NCI-H187 treated with DMSO at 0.1 percent for 48 hours (cell line): ENCODE measurements at regions not wholly inside any gene's neighbourhood (a gene's known extent, or its start where the extent isn't known, plus 50 kb on each side); places are given as distances from the start of the nearest gene placed in this dataset.

Experiments used
- DNase-seq: peaks from one replicate; lab custom pipeline; 2025; lab: John Stamatoyannopoulos, UW

DNA sequence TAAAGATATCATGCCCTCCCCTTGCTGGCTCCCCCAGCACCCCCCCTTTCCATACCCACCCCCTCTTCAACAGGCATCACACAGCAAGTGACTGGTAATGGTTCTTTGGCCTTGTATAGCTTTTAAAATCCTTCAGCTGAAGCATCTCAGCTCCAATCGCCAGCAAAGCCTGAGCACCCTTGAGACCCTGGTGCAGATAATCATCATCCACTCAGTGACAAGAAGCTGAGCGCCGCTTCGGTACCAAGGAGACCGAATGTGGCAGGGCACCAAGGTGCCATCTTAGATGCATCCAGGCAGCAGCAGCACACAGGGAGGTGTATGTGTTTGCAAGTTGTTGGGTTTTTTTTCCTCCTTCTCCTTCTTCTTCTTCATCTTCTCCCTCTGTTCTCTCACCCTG is 232.7 kb downstream of the BCL11A start:
- peak; percentile 88 for DNase-seq

DNA sequence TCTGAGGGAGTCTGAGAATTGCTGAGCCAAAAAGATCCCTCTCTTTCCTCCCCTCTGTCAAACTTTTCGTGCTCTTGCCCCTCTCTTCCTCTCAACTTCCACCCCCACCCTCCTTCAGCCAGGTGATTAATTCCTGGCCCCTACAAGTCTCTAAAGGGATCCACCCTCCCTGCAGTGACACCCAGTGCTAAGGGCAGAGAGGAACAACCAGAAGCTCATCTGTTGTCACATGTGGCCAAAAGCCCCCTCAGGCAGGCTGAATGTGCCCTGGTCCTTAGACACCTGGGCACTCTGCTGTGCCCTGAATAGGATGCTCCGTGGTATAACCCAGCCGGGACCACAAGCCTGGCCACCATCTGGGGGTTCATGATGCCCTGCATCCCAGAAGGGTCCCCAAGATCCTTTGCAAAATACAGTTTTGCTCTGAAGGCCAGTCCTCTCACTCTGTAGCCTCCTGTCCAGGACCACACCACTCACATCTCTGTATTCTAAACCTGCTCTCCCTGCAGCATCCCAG is 234.4 kb downstream of the BCL11A start:
- DNase-seq = no peak

DNA sequence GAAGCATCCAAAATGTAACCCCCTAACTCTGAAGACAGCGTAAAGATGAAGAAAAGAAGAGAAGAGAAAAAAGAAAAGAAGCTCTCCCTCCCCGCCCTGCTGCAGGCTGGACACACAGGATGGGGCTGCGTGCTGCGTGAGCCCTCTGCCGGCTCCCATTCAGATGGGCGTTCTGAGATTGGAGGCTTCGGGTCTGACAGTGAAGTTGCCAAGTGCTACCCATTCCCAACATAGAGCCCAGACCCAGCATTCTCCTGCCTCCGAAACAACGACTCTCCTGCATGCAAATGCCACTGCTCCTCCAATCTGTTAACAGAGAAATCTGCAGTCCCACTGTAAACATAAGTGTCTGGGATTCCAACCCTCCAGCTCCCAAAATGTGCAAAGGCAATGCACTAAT is 234.9 kb downstream of the BCL11A start:
- no peak for DNase-seq

DNA sequence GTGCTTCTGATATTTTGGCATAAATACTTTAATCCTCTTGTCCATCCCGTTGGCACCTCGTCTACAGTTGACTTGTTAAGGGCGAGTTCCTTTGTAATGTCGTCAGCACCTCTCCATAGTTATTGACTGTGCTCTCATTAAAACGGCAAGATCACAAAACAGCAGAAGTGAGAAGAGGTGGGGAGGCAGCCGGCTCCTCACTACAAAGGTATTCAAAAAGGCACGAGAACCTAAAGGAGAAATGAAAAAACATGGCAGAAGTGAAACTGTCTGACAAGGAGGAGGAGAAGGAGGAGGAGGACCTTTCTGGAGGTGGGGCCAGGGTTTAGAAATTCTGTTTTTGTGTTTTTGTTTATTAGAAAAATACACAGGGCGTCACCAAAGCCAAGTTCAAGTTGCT is 235.6 kb downstream of the BCL11A start:
- no peak for DNase-seq

DNA sequence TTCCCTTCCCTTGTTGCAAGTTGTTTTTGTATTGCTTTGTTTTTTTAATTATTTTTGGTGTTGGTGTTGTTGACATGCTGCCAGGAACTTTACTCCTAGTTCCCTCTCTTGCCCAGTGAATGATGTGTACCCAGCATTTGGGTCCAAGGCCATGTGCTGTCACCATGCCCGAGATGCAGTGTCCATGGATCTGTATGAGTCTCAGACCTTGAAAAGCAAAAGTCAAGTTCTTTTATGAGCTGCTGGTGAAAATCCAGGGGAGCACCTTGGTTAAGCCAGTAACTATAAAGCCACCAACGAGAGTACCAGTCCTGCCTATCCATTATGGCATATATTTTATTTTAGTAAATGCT is 236.4 kb downstream of the BCL11A start:
- DNase-seq = no peak

DNA sequence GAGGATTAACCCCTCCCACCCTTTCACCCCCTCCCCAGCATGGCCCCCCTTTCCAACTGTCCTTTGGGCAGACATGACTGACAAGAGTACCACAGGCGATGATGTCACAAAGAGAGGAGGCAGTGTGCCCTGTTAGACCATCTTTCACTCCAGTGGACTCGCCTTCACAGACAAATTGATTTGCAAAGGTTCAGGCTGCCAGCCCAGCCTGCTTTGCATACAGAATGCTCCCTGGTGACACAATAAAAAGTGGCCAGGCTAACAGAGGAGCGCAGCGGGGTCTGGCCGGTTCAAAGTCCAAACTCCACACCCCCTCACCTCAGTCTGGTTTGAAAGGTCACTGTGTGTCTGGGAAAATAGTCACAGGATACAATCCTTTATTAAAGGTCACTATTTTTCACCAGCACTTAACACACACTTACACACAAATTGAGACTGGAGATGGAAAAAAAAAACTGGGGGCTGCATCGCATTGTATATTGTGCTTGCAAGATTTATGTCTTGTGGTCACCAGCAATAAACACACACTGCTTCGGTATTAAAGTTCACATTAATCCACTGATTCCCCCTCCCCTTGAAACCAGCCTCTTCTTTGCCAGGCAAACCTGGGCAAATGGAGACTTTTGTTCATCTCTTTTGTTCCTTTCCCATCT is 236.9 kb downstream of the BCL11A start:
- DNase-seq = no peak

DNA sequence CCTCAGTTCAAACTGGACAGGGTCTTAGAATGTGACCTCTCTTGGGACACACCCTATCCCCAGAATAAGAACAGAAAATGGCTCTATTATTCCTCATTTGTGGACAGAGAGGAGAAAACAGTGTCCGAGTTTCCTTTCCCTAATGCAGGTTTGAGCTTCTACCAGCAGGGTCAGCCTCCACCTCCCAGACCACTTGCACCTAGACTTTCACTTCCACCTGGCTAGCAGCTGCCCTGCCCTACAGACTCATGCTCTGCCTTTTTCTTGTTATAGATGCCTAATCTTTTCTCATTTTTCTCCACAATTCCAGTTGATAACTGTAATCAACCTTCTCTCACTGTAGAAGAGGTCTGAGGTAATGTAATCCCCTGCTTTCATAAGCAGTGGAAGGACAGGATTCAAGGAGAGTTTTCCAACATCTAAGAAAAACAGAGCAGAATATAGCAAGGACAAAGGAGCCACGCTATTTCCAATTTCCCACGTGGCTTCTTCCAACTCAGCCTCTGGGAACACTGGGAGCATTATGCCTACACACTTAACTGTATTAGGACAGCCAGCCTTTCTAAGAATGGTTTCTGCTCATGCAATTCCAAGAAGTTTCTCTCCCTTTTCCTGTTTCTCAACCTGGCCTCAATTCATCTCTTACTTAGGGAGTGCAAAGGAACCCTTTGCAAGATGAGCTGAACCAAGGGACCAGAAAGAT is 239.8 kb downstream of the BCL11A start:
- DNase-seq = no peak

DNA sequence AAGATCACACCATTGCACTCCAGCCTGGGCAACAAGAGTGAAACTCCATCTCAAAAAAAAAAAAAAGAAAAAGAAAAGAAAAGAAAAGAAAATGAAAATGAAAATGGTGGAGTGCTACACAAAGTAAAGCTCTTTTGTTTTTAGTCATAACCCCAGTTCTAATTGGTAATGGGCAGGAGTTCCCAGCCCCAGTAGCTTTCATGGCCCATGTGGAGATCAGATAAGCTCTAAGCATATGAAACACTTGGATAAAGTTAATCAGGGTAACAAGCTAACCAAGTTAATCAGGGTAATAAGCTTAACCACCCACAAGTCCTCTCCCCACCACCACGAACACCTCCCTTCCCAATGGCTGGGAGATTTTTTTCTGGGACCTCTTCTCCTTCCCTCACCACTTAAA is 240.8 kb downstream of the BCL11A start:
- no peak for DNase-seq

DNA sequence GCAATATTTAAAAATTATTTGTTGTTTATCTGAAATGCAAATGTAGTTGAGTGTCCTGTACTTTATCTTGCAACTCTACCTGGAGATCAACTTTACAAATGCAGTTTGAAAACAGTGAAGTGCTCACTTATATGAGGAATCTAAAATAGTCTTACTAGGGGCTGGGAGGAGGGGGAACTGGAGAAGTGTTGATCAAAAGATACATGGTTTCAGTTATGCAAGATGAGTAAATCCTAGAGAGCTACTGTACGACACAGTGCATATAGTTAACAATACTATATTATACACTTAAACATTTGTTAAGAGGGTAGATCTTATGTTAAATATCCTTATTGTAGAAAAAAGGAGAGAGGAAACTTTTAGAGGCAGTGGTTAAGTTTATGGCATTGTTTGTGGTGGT is 241.9 kb downstream of the BCL11A start:
- no peak for DNase-seq

DNA sequence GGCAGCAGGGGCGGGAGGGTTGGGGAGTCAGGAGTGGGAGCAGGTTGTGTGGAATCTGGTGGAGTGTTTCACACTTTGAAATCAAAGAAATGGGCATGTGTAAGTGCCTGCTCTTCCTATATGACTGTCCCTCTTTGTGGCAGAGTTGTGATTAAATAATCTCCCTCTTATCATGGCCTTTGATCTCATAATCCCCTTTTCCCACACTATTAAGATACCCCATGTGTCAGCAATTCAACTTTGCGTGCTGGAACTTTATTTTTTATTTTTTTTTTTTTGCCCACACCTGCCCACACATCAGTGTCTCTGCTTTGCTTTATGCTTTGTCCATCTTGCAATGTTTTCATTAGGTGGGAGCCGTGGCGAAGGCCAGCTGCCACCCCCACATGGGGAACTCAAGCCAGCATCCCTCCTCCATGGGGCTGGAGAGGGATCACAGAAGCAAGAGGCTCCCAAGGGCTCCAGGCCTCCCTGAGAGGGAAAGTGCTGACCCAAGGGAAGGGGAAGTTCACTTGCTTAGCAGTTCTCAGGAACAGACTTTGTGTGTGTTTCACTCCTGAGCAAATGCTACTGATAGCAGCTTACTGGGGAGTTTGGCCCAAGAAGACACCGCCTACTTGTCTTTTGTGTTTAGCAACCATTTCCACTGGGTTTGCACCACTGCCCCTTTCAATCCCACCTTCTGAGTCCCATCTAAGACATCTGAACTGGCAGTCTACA is 243.4 kb downstream of the BCL11A start:
- DNase-seq = no peak

DNA sequence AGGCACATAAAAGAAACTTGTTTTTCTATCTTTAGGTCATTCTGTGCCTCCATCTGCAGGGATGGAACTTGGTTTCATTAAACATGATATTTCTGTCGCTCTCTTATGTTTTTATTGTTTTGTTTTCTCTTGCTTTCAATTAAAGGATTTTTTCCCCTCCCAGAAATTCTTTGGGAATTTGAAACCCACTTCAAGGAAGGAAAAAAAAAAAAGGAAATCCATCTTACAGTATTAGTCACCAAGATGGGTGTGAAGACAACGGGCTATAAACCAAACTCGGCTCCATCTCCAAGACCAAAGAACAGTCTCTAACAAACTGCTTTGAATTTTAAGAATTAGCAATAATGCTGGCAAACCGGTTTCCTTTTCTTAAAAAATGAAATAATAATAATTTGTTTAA is 244.1 kb downstream of the BCL11A start:
- no peak for DNase-seq

DNA sequence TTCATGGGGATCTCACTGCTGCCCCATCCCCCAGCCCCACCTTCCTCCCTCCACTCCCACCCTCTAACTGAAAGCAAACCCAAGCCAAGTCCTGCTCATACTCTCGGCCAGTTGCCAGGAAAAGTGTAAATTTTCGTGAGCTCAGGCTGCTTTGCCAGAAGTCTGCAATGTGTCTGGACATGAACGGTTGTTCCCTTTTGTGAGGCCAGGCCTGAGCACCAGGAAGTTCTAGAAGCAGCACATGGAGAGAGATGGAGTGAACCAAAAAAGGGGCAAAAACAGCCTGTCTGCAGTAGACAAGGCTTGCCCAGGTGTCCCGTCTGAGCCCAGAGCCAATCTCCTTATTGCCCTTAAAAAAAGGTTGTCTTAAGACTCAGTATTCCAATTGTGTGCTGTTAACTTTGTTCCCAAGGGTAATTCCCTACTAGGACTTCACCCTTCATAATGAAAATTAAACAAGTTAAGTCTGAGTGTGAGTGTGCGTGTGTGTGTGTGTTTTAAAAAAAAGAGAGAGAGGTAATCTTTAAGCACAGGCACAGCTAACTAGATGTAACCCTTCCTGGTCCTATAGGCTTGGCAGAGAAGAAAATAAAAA is 247.1 kb downstream of the BCL11A start:
- no peak for DNase-seq

DNA sequence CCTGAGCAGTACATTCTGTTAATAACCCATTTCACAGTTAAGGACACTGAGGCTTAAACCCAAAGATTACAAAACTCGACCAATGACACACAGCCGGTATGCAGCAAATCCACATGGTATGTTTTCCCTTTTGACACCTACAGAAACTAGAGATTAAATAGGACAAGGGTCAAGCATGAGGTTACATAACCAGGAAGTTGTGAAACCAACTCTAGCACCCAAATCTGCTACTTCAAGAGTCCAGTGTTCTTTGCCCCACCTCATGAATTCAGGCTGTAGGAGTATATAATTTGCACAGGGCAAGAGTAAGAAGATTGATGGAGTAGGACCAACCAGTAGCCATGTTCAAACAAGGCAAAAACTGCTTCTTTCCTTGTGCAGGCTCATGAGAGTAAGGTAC is 249.8 kb downstream of the BCL11A start:
- no peak for DNase-seq

DNA sequence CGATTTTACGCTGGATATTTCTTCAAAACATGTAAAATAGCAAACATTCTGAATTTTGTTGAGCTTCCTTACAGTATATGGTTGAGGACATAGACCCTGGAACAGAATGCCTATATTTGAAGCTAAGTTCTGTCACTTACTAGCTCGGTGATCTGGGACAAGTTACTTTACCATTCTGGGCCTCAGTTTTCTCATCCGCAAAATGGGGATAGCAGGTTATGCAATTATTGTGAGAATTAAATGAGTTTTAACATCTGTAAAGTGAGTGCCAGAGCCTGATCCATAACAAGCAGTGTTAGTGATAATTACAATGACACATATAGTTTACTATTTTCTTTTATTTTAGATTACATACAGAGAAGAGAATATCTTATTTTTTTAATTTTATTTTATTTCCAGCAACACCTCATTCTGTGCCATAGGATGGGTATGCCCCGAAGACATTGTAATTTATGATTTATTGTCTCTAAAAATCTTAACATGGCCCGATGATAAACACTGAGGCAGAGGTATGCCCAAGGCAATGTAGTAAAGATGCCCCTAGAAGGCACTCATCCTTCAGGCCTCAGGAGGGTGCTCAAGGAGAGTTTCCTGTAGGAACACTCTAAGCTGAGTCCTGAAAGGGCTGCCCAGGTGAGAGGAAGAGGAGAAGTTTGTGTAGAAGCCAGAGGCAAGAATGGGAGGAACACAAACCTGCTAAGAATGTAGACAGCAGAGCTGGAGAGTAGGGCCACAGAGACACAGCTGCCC is 250.9 kb downstream of the BCL11A start:
- DNase-seq = no peak

DNA sequence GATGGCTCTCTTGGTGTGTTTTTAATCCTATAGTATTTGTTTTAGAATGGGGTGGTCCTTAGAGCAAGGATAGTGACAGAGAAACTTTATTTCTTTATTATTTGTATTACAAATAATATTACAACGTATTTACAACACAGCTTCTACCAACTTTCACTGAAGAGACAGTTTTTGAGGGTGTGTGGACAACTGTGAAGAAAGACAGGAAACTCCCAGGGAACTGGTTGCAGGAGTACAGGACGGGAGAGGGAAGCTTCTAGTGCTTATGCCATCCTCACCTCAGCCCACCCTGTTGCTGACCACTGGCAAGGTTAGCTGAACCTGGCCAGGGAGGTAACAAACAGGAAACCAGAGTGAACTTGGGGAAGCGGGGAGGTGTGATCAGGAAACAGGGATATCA is 251.7 kb downstream of the BCL11A start:
- DNase-seq = no peak

DNA sequence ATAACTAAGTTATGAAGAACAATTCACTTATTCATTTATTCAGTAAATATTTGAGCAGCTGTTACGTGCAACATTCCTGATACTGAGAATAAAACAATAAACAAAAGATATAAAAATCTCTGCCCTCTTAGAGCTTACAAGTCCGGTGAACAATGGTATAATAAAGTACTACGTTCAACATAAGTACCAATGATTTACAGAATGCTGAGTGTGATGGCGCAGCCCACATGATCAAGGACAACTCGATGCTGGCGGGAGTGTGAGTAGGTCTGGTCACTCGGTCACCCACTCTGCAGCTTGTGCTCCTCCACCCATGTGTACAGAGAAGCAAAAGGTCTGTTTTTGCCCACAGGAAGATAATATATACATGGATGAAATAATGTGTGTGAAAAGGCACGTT is 254.3 kb downstream of the BCL11A start:
- no peak for DNase-seq

DNA sequence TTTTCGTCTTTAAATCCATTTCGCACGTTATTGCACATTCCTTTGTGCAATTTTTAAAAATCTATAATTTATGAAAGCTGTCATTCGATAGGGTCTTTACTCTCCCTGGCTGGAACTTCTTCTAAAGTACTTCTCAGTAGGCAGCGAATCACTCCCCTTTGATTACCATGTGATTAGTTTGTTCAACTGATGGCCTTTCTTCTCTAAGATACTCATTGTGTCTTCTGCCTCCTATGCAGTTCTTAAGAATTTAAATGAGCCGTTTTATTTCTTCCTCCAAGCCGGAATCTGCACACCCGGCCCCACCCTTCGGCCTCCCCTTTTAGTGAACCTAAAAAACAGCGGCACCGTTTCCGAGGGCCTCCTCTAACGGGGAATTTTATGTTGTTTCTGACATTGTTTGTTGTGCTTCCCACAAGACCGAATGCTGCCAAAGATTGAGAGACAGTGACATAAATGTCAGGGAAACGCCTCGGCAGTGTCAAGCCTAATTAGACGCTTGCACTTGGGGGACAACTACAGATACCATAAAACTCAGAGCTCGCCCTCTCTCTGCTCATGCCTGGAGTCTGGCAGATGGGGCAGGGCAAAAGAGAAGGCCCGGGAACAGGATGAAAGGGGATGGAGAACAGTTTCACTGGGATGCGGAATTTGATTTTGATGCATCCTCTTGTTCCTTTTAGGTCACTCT is 255.3 kb downstream of the BCL11A start:
- no peak for DNase-seq

DNA sequence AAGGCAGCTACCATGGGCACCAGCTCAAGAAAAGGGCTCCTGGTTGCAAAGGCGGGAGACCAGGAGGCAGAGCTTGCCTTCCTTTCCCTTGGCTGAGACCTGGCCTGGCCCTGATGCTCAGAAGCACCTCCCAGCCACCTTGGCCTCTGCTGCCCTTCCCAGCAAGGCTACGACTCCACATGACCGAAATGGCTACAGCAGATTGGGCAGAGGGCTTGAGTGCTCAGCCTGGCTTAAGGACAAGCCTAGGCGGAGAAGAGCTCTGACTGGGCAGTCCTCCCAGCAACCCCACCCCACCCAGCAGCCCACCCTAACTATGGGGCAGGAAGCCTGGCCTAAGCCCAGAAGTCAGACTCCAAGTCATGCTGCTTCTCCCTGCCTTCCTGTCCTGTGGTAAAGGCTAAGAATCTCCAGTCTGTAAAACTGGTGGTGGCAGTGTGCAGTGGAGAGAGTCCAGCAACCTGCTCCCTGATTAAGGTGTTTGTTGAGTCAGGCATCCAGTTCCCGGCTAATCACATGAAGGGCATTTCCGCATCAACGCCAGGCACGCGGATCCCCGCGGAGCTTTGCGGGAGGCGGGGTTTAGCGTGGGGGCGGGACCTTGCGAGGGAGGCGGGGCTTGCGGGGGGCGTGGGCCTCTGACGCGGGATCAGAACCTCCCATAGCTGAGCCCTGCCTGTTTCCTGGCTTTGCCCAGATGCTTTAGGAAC is 256.0 kb downstream of the BCL11A start:
- no peak for DNase-seq

DNA sequence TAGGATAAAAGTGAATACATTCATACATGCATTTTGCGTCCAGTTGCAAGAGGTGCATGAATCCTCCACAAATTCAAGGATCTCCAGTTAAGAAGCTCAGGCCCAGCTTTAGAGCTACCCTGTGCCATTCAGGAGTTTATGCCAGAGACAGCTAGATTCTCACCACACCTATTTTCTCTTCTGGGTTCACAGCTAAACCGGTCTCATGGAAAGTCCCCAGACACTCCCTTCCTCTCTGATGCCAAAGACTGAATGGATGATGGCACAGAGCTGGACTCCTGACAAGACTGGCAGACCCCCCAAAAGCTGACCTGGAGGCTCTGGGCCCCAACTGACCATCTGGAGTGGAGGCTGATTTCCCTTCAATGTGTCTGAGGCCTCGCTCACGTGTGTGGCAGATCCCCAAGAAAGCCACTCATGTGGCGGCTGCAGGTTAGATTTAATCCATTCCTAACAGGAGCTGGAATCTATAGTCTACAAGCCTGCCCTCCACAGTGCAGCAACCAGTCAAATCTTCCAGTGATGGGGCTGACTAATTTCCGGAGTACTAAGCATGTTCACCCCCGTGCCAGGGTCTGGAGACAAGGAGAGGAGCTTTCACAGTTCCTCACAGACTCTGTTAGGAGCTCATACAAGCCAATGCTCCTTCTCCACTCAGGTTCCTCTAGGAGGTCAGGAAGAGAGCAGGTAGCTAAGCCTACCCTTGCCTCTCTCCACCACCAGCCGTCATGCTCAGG is 257.1 kb downstream of the BCL11A start:
- DNase-seq = no peak

DNA sequence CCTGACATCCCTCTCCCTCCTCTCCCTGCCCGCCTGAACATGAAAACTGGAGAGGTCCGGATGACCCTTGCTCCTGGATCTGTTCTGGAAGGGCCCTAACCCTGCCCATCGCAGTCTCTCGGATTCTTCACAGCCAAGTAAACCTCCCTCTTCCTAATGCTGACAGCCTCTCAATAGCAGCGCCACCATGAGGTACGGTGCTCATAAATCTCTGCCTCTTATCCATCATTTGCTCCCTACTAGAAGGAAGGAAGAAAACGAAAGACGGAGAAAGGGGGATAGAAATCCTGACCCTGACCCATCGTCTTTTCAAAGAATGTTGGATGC is 257.9 kb downstream of the BCL11A start:
- no peak for DNase-seq
